Brain pericyte (primary cell): ENCODE measurements at regions not wholly inside any gene's neighbourhood (a gene's known extent, or its start where the extent isn't known, plus 50 kb on each side); places are given as distances from the start of the nearest gene placed in this dataset.
"Not testable (repeated sequence)": the region's sequence is repeated elsewhere in the genome, so short reads cannot be mapped to it uniquely, and the experiment has no call there.

Source experiments
- DNase-seq: peaks from one replicate; pipeline ENCODE4 v3.0.0-alpha.2; 2012; ENCODE audit warnings: low read depth, low spot score

GRCh38 chr7:125390981-125391380, 461.4 kb upstream of the POT1 start:
- no peak for DNase-seq

DNA sequence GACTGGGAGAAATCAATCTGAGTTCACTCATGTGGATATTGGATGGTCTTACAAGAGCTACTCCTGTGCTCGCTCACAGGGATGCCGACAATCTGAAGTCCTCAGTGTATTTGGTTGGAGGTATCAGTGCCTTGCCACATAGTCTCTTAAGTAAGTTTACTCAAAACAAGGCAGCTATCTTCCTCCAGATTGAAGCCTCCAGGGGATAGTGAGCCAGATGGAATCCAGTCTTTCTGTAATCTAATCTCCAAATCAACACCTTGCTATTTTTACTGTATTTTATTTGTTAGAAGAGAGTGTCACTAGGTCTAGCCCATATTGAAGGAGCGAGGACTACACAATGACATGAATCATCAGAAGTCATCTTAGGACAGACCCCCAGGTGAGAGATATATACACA, 456.6 kb upstream of the POT1 start:
- DNase-seq = no peak

- no peak for DNase-seq
Measured at GRCh38 chr7:125383324-125383723, 453.7 kb upstream of the POT1 start.

- DNase-seq = no peak
Measured at GRCh38 chr7:125382401-125382800, 452.8 kb upstream of the POT1 start.

GRCh38 chr7:125375942-125376341, 446.3 kb upstream of the POT1 start:
- DNase-seq = peak; percentile 20

DNA sequence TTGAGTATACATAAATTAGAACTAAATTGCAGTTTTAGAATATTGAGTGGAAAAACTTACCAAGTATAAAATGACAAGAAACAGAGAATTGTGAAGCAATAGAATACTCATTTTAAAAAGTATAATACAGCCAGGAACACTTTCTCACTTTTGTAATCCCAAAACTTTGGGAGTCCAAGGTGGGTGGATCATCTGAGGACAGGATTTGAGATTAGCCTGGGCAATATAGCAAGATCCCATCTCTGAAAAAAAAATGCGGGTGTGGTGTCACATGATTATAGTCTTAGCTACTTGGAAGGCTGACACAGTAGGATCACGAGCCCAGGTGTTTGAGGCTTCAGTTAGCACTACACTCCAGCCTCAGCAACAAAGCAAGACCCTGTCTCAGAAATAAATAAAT, 440.9 kb upstream of the POT1 start:
- DNase-seq = no peak

DNA sequence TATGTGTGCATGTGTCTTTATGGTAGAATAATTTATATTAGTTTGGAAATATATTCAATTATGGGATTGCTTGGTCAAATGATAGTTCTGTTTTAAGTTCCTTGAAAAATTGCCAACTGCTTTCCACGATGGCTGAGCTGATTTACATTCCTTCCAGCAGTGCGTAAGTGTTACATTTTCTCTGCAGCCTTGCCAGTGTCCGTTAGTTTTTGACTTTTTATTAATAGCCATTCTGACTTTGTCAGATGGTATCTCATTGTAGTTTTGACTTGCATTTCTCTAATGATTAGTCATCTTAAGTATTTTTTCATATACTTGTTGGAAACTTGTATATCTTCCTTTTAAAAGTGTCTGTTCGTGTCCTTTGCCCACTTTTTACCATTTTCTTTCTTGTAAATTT, 434.2 kb upstream of the POT1 start:
- no peak for DNase-seq

GRCh38 chr7:125358551-125359167, 429.0 kb upstream of the POT1 start:
- no peak for DNase-seq

- no peak for DNase-seq
Measured at GRCh38 chr7:125357676-125358455, 428.2 kb upstream of the POT1 start.

- peak; percentile 86 for DNase-seq
Measured at GRCh38 chr7:125355899-125356298, 426.3 kb upstream of the POT1 start.

DNA sequence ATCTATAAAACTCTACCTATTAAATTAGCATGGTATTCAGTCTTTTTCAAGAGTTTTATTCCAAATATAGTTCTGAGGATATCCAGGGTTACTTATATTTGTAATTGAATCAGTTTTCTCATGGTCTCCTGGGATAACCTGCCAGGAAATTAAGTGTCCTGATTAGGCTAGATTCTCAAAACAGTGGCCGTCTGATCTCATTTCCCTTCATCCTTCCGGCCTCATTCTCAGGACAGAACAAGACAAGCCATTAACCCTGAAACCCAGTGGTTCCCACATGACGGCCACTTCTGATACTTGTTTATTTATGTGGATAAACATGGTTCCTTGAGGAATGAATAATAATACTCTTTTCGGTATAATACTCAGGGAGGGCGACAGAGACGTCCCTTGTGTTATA, 417.6 kb upstream of the POT1 start:
- no peak for DNase-seq

- no peak for DNase-seq
Measured at GRCh38 chr7:125338110-125338509, 408.5 kb upstream of the POT1 start.

- no peak for DNase-seq
Measured at GRCh38 chr7:125336326-125336725, 406.7 kb upstream of the POT1 start.

DNA sequence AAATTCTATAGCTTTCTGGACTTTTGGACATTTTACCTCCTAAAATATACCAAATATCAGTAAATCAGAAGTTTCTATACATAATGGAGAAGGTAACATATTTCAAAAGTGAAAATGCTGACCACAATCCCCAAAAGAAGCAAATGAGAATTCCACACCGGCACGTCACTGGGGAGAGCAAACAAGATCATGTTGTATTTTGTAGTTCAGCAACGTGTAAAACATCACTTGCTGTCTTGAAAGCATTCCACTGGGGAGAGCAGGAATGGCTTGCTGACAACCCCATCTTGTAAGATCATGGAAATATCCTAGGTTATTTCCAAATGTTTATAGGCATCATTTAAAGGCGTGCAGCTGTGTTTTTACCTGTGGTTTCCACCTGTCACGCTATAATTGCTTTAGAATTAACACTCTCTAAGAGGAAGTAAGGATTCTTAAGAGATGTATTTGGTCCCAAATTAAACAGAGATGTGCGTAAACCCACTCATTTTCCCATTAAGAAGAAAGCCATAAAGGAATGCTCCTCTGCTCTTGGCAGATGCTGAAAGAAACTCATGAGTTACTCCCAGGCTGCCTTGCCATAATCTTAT, 397.1 kb upstream of the POT1 start:
- DNase-seq = no peak

DNA sequence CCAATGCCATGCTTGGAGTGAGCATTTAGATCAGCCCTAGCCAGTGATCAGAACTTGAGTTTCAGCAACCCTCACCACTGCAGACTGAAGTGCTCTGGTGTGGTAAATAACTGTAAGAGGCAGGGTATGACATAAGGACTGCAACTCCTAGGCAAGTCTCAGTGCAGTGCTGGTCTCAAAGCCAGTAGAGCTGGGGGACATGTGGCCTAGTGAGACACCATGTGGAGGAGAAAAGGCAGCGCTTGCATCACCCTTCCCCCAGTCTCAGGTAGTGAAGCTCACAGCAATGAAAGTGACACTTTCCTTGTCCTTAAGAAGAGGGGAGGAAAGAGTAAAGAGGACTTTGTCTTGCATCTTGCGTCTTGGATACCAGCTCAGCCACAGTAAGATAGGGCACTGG, 386.8 kb upstream of the POT1 start:
- DNase-seq = no peak

GRCh38 chr7:125299003-125299765, 369.6 kb upstream of the POT1 start:
- no peak for DNase-seq

DNA sequence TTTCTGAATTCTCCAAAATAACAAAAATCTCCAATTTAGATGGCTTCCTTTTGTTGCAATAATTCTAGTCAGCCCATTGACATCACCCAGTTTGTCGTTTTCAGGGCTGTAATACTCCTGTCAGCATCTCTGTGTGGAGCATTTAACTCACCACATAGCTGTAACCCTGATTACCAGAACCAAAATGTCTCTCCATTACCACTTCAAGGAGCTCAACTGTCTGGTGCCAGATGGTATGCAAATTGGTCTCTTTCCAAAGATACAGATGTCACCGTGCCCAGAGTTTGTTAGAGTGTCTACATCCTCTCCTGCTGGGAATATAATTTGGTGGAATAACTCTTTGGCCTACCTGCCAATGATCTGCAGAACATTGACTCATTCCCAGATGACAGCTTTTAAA, 350.3 kb upstream of the POT1 start:
- DNase-seq = no peak

- no peak for DNase-seq
Measured at GRCh38 chr7:125278318-125278717, 348.7 kb upstream of the POT1 start.

DNA sequence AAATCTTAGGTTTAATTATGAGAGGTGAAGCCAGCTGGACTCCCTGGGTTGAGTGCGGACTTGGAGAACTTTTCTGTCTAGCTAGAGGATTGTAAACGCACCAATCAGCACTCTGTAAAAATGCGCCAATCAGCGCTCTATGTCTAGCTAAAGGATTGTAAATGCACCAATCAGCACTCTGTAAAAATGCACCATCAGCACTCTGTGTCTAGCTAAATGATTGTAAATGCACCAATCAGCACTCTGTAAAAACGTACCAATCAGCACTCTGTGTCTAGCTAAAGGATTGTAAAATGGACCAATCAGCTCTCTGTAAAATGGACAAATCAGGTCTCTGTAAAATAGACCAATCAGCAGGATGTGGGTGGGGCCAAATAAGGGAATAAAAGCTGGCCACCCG, 345.1 kb upstream of the POT1 start:
- not testable (repeated sequence) for DNase-seq

DNA sequence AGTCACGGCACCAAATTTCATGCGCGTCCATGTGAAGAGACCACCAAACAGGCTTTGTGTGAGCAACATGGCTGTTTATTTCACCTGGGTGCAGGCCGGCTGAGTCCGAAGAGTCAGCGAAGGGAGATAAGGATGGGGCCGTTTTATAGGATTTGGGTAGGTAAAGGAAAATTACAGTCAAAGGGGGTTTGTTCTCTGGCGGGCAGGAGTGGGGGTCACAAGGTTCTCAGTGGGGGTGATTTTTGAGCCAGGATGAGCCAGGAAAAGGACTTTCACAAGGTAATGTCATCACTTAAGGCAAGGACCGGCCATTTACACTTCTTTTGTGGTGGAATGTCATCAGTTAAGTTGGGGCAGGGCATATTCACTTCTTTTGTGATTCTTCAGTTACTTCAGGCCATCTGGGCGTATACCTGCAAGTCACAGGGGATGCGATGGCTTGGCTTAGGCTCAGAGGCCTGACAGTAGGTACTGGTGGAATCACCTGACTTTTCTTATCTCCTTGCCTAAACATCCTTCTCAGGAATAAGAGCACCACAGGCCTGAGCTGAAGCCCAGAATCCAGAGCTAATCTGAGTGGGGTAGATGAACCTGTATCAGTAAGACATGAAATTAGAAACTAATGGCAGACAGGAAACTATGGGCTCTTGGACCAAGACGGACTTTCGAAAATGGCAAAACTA, 334.7 kb upstream of the POT1 start:
- DNase-seq = not testable (repeated sequence)

GRCh38 chr7:125258876-125259417, 329.3 kb upstream of the POT1 start:
- DNase-seq = not testable (repeated sequence)
